ENCODE measurements at regions not wholly inside any gene's neighbourhood (a gene's known extent, or its start where the extent isn't known, plus 50 kb on each side); places are given as distances from the start of the nearest gene placed in this dataset.

GRCh38 chr1:93734999-93735398, 53.4 kb upstream of the BCAR3 start:
- no peak for DNase-seq (ENCODE audit: low read depth)

GRCh38 chr1:93733340-93733739, 51.7 kb upstream of the BCAR3 start:
- no peak overlapping the region for H3K4me3 ChIP-seq (ENCODE audit: low read depth, low read length)
- no peak for DNase-seq (ENCODE audit: low read depth)
- TF ChIP-seq POLR2A (IDR thresholded peaks at IDR 0.05; ENCODE audit: extremely low read depth, insufficient read length) (no peak), CTCF (IDR thresholded peaks at IDR 0.05; ENCODE audit: low read depth, low read length) (no peak), MAX (IDR thresholded peaks at IDR 0.05; ENCODE audit: low read depth, low read length) (no peak), MYC (IDR thresholded peaks at IDR 0.05; ENCODE audit: low read depth, low read length) (no peak)

More at GRCh38 chr1:93734999-93735398, 53.4 kb upstream of the BCAR3 start:
- no peak overlapping the region for H3K4me3 ChIP-seq (ENCODE audit: low read depth, low read length)
- TF ChIP-seq MAX (IDR thresholded peaks at IDR 0.05; ENCODE audit: low read depth, low read length), result no peak
- no peak for TF ChIP-seq POLR2A (IDR thresholded peaks at IDR 0.05; ENCODE audit: extremely low read depth, insufficient read length)
- no peak for TF ChIP-seq MYC (IDR thresholded peaks at IDR 0.05; ENCODE audit: low read depth, low read length)
- no peak for TF ChIP-seq CTCF (IDR thresholded peaks at IDR 0.05; ENCODE audit: low read depth, low read length)

- no peak for DNase-seq (ENCODE audit: low read depth)
- no peak overlapping the region for H3K4me3 ChIP-seq (ENCODE audit: low read depth, low read length)
- TF ChIP-seq CTCF (IDR thresholded peaks at IDR 0.05; ENCODE audit: low read depth, low read length), result peak; percentile 2
- no peak for TF ChIP-seq MYC (IDR thresholded peaks at IDR 0.05; ENCODE audit: low read depth, low read length)
These were observed 50.9 kb upstream of the BCAR3 start for GRCh38 chr1:93732514-93732913.
